Tibial nerve (tissue), 4 donors: ENCODE measurements at regions not wholly inside any gene's neighbourhood (a gene's known extent, or its start where the extent isn't known, plus 50 kb on each side); places are given as distances from the start of the nearest gene placed in this dataset.

Experiments
- EP300 ChIP-seq, 2 donors: sonication (generic); formaldehyde crosslinking; IDR thresholded peaks; one replicate each; pipeline ENCODE4 v1.6.1; 2017; ENCODE audit warnings: antibody characterized with exemption in 2 of 2, mild to moderate bottlenecking in 1 of 2
- POLR2A ChIP-seq, 2 donors: fragments of 450-650 bp; IDR thresholded peaks; one replicate each; pipeline ENCODE4 v1.6.1; 2017; ENCODE audit warnings: antibody characterized with exemption in 2 of 2, mild to moderate bottlenecking in 2 of 2, moderate library complexity in 2 of 2
- TF ChIP-seq, protein P1 (sequence below), 5 experiments: fragments of 200-600 bp in 3 of 5; fragments of 450-650 bp in 2 of 5; sonication (generic) in 3 of 5; IDR thresholded peaks; one replicate each; pipeline ENCODE4 v1.5.1; 2016 to 2019; ENCODE audit warnings: antibody characterized with exemption in 5 of 5, mild to moderate bottlenecking in 3 of 5, moderate library complexity in 2 of 5

DNA sequence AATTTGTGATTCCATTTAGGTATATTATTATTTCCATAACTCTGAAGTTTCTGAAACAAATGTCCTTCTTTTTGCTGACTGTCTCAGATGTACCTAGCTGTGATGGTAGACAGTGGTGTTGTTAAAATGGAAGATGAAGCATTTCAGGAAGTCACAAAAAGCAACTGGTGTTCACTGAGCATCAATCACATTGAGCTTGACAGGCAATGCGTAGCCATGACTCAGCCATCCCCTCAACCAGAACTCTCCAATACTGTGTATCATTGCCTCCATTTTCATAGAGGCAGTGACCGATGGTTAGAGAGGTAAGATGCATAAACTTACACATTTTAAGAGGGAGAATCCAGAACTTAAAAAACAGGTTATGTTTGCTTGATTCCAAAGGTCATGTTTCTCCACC lies 434.0 kb downstream of the INHBA start:
- TF ChIP-seq, protein P1, sequence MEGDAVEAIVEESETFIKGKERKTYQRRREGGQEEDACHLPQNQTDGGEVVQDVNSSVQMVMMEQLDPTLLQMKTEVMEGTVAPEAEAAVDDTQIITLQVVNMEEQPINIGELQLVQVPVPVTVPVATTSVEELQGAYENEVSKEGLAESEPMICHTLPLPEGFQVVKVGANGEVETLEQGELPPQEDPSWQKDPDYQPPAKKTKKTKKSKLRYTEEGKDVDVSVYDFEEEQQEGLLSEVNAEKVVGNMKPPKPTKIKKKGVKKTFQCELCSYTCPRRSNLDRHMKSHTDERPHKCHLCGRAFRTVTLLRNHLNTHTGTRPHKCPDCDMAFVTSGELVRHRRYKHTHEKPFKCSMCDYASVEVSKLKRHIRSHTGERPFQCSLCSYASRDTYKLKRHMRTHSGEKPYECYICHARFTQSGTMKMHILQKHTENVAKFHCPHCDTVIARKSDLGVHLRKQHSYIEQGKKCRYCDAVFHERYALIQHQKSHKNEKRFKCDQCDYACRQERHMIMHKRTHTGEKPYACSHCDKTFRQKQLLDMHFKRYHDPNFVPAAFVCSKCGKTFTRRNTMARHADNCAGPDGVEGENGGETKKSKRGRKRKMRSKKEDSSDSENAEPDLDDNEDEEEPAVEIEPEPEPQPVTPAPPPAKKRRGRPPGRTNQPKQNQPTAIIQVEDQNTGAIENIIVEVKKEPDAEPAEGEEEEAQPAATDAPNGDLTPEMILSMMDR (IDR thresholded peaks at IDR 0.05), result no peak
- TF ChIP-seq EP300 (IDR thresholded peaks at IDR 0.05), result no peak
- TF ChIP-seq POLR2A (IDR thresholded peaks at IDR 0.05), result no peak
